Memory B cell (primary cell): ENCODE measurements at regions not wholly inside any gene's neighbourhood (a gene's known extent, or its start where the extent isn't known, plus 50 kb on each side); places are given as distances from the start of the nearest gene placed in this dataset.

Source experiments
- ATAC-seq: fragments of 150-1000 bp; cut with Tn5 transposase; 2 replicates; pipeline ENCODE4 v1.10.0; 2021; ENCODE audit warnings: low read depth, mild to moderate bottlenecking, moderate library complexity
- DNase-seq, 2 donors: peaks; one replicate each; pipeline ENCODE4 v3.0.0; 2022; ENCODE audit warnings: low spot score in 2 of 2
- H3K27ac Mint-ChIP-seq: one replicate; pipeline ENCODE4 v1.8.0; 2022; ENCODE audit warnings: mild to moderate bottlenecking, moderate library complexity, mixed read lengths
- H3K27me3 Mint-ChIP-seq: one replicate; pipeline ENCODE4 v1.8.0; 2022; ENCODE audit warnings: mixed read lengths
- H3K36me3 Mint-ChIP-seq: one replicate; pipeline ENCODE4 v1.8.0; 2022; ENCODE audit warnings: mild to moderate bottlenecking, mixed read lengths
- H3K4me1 Mint-ChIP-seq: one replicate; pipeline ENCODE4 v1.8.0; 2022; ENCODE audit warnings: mixed read lengths
- H3K4me3 Mint-ChIP-seq: one replicate; pipeline ENCODE4 v1.8.0; 2022; ENCODE audit warnings: mild to moderate bottlenecking, moderate library complexity, mixed read lengths
- H3K9me3 Mint-ChIP-seq: one replicate; pipeline ENCODE4 v1.8.0; 2022; ENCODE audit warnings: mixed read lengths

GRCh38 chr1:87715052-87715451 lies 386.4 kb downstream of the LMO4 start:
- Mint-ChIP-seq H3K36me3 (no peaks in the 10 kb centered on the region), H3K4me3 (no peak overlapping the region), H3K27me3 (no peaks in the 10 kb centered on the region), H3K4me1 (peaks cover 7% of the 10 kb centered on the region), H3K27ac (no peak overlapping the region), H3K9me3 (peaks cover 5% of the 10 kb centered on the region)
- DNase-seq, result no peak
- ATAC-seq, result no peak

GRCh38 chr1:87715471-87715870 lies 386.8 kb downstream of the LMO4 start:
- Mint-ChIP-seq H3K36me3 (no peaks in the 10 kb centered on the region), H3K4me3 (no peak overlapping the region), H3K4me1 (peaks cover 7% of the 10 kb centered on the region), H3K27me3 (no peaks in the 10 kb centered on the region), H3K27ac (no peak overlapping the region), H3K9me3 (peaks cover 3% of the 10 kb centered on the region)
- ATAC-seq (no peak), DNase-seq (no peak)

GRCh38 chr1:87717157-87717670 lies 388.5 kb downstream of the LMO4 start:
- ATAC-seq (no peak), DNase-seq (no peak)
- Mint-ChIP-seq H3K4me3 (no peak overlapping the region), H3K36me3 (no peaks in the 10 kb centered on the region), H3K27me3 (no peaks in the 10 kb centered on the region), H3K4me1 (peaks cover 7% of the 10 kb centered on the region), H3K9me3 (no peaks in the 10 kb centered on the region), H3K27ac (no peak overlapping the region)

GRCh38 chr1:87718241-87718950 lies 389.7 kb downstream of the LMO4 start:
- H3K9me3 Mint-ChIP-seq, result no peaks in the 10 kb centered on the region
- no peak for DNase-seq
- H3K27ac Mint-ChIP-seq, result peak overlapping the region; percentile 6
- peaks cover 7% of the 10 kb centered on the region for H3K4me1 Mint-ChIP-seq
- no peaks in the 10 kb centered on the region for H3K36me3 Mint-ChIP-seq
- H3K27me3 Mint-ChIP-seq, result no peaks in the 10 kb centered on the region
- ATAC-seq, result no peak
- H3K4me3 Mint-ChIP-seq, result no peak overlapping the region

GRCh38 chr1:87719658-87720057 lies 391.0 kb downstream of the LMO4 start:
- ATAC-seq (no peak), DNase-seq (no peak)
- Mint-ChIP-seq H3K36me3 (no peaks in the 10 kb centered on the region), H3K27ac (no peak overlapping the region), H3K9me3 (no peaks in the 10 kb centered on the region), H3K27me3 (no peaks in the 10 kb centered on the region), H3K4me3 (no peak overlapping the region), H3K4me1 (peaks cover 7% of the 10 kb centered on the region)

- no peak for ATAC-seq
Observed at GRCh38 chr1:87720561-87720960, 391.9 kb downstream of the LMO4 start.

GRCh38 chr1:87723193-87723592 lies 394.5 kb downstream of the LMO4 start:
- no peak overlapping the region for H3K27ac Mint-ChIP-seq
- no peak overlapping the region for H3K4me3 Mint-ChIP-seq
- no peak for ATAC-seq
- DNase-seq, result no peak
- H3K36me3 Mint-ChIP-seq, result no peaks in the 10 kb centered on the region
- no peaks in the 10 kb centered on the region for H3K27me3 Mint-ChIP-seq
- H3K9me3 Mint-ChIP-seq, result peaks cover 1% of the 10 kb centered on the region
- peaks cover 3% of the 10 kb centered on the region for H3K4me1 Mint-ChIP-seq

More at GRCh38 chr1:87720561-87720960, 391.9 kb downstream of the LMO4 start:
- H3K4me1 Mint-ChIP-seq, result peaks cover 7% of the 10 kb centered on the region
- H3K27ac Mint-ChIP-seq, result no peak overlapping the region
- DNase-seq, result no peak
- no peaks in the 10 kb centered on the region for H3K27me3 Mint-ChIP-seq
- H3K9me3 Mint-ChIP-seq, result peaks cover 1% of the 10 kb centered on the region
- H3K36me3 Mint-ChIP-seq, result no peaks in the 10 kb centered on the region
- no peak overlapping the region for H3K4me3 Mint-ChIP-seq

- H3K27ac Mint-ChIP-seq, result no peak overlapping the region
- ATAC-seq, result no peak
Observed at GRCh38 chr1:87728169-87728568, 399.5 kb downstream of the LMO4 start.

GRCh38 chr1:87730274-87731216 lies 401.9 kb downstream of the LMO4 start:
- ATAC-seq (no peak), DNase-seq (no peak)
- Mint-ChIP-seq H3K27ac (no peak overlapping the region), H3K4me3 (no peak overlapping the region), H3K27me3 (no peaks in the 10 kb centered on the region), H3K4me1 (peaks cover 3% of the 10 kb centered on the region), H3K36me3 (no peaks in the 10 kb centered on the region), H3K9me3 (no peaks in the 10 kb centered on the region)

More at GRCh38 chr1:87728169-87728568, 399.5 kb downstream of the LMO4 start:
- DNase-seq, result no peak
- Mint-ChIP-seq H3K9me3 (peaks cover 1% of the 10 kb centered on the region), H3K36me3 (no peaks in the 10 kb centered on the region), H3K27me3 (no peaks in the 10 kb centered on the region), H3K4me1 (no peaks in the 10 kb centered on the region), H3K4me3 (no peak overlapping the region)

GRCh38 chr1:87733386-87733785 lies 404.7 kb downstream of the LMO4 start:
- ATAC-seq, result no peak
- Mint-ChIP-seq H3K4me3 (no peak overlapping the region), H3K27me3 (no peaks in the 10 kb centered on the region), H3K9me3 (no peaks in the 10 kb centered on the region), H3K36me3 (no peaks in the 10 kb centered on the region), H3K27ac (no peak overlapping the region), H3K4me1 (peaks cover 3% of the 10 kb centered on the region)
- no peak for DNase-seq

GRCh38 chr1:87735750-87736149 lies 407.1 kb downstream of the LMO4 start:
- no peak for ATAC-seq
- H3K4me3 Mint-ChIP-seq, result no peak overlapping the region
- no peak overlapping the region for H3K27ac Mint-ChIP-seq
- H3K27me3 Mint-ChIP-seq, result no peaks in the 10 kb centered on the region
- no peak for DNase-seq
- peaks cover 3% of the 10 kb centered on the region for H3K4me1 Mint-ChIP-seq
- H3K9me3 Mint-ChIP-seq, result no peaks in the 10 kb centered on the region
- no peaks in the 10 kb centered on the region for H3K36me3 Mint-ChIP-seq

GRCh38 chr1:87739141-87739540 lies 410.5 kb downstream of the LMO4 start:
- Mint-ChIP-seq H3K36me3 (no peaks in the 10 kb centered on the region), H3K4me3 (no peak overlapping the region), H3K27me3 (no peaks in the 10 kb centered on the region), H3K9me3 (no peaks in the 10 kb centered on the region), H3K4me1 (no peaks in the 10 kb centered on the region), H3K27ac (no peak overlapping the region)
- ATAC-seq (no peak), DNase-seq (no peak)

GRCh38 chr1:87739704-87740103 lies 411.0 kb downstream of the LMO4 start:
- ATAC-seq (no peak), DNase-seq (no peak)
- H3K36me3 Mint-ChIP-seq, result no peaks in the 10 kb centered on the region
- H3K27me3 Mint-ChIP-seq, result no peaks in the 10 kb centered on the region
- H3K4me1 Mint-ChIP-seq, result no peaks in the 10 kb centered on the region
- no peak overlapping the region for H3K27ac Mint-ChIP-seq
- no peak overlapping the region for H3K4me3 Mint-ChIP-seq
- no peaks in the 10 kb centered on the region for H3K9me3 Mint-ChIP-seq

- Mint-ChIP-seq H3K4me3 (no peak overlapping the region), H3K36me3 (no peaks in the 10 kb centered on the region), H3K4me1 (no peaks in the 10 kb centered on the region), H3K9me3 (no peaks in the 10 kb centered on the region), H3K27ac (no peak overlapping the region), H3K27me3 (no peaks in the 10 kb centered on the region)
- ATAC-seq (no peak), DNase-seq (no peak)
Observed at GRCh38 chr1:87743256-87743655, 414.6 kb downstream of the LMO4 start.
